Breast epithelium (tissue), 4 donors: ENCODE measurements at regions not wholly inside any gene's neighbourhood (a gene's known extent, or its start where the extent isn't known, plus 50 kb on each side); places are given as distances from the start of the nearest gene placed in this dataset.

ENCODE experiments used
- DNase-seq, 2 donors: peaks; one replicate each; pipeline ENCODE4 v3.0.0-alpha.2; 2019; ENCODE audit warnings: low spot score in 2 of 2
- H3K27ac ChIP-seq, 2 donors: fragments of 200-600 bp; sonication (generic) in 1 of 2; one replicate each; pipeline ENCODE4 v1.5.1; 2016 to 2019; ENCODE audit warnings: mild to moderate bottlenecking in 1 of 2
- H3K27me3 ChIP-seq, 2 donors: fragments of 200-600 bp; sonication (generic) in 1 of 2; one replicate each; pipeline versions ENCODE4 v1.5.1 to v1.6.0; 2017 to 2019; ENCODE audit warnings: control low read depth in 1 of 2, mild to moderate bottlenecking in 1 of 2
- H3K36me3 ChIP-seq: fragments of 200-600 bp; one replicate; pipeline ENCODE4 v1.5.1; 2019
- H3K4me1 ChIP-seq, 2 donors: fragments of 200-600 bp; sonication (generic); one replicate each; pipeline ENCODE4 v1.5.1; 2016 to 2019; ENCODE audit warnings: control low read depth in 1 of 2
- H3K4me3 ChIP-seq, 3 donors: fragments of 200-600 bp; sonication (generic); 1 replicate in 2 of 3; 2 replicates in 1 of 3; pipeline ENCODE4 v1.5.1; 2016 to 2019; ENCODE audit warnings: mild to moderate bottlenecking in 3 of 3, moderate library complexity in 2 of 3
- H3K9me3 ChIP-seq, 2 donors: fragments of 200-600 bp; sonication (generic) in 1 of 2; one replicate each; pipeline ENCODE4 v1.5.1; 2016 to 2019; ENCODE audit warnings: control low read depth in 1 of 2
- CTCF ChIP-seq, 3 donors: fragments of 450-650 bp; IDR thresholded peaks; one replicate each; pipeline ENCODE4 v1.5.1; 2016 to 2017; ENCODE audit warnings: antibody characterized with exemption in 3 of 3, mild to moderate bottlenecking in 3 of 3, moderate library complexity in 3 of 3
- POLR2A ChIP-seq: fragments of 450-650 bp; IDR thresholded peaks from one replicate; pipeline ENCODE4 v1.6.1; 2016; ENCODE audit warnings: antibody characterized with exemption, mild to moderate bottlenecking, moderate library complexity
- POLR2AphosphoS5 ChIP-seq, 3 donors: sonication (generic); formaldehyde crosslinking; IDR thresholded peaks; one replicate each; pipeline ENCODE4 v1.6.1; 2017; ENCODE audit warnings: antibody characterized with exemption in 3 of 3
- intact Hi-C: fragments of 100-400 bp; cut with DNase I; formaldehyde crosslinking; loops from one replicate; pipeline ENCODE4 v1.15.1; 2023; ENCODE audit warnings: low total_unique reads

- no peaks in the 10 kb centered on the region for H3K4me1 ChIP-seq
- H3K27me3 ChIP-seq = no peaks in the 10 kb centered on the region
- intact Hi-C loops = no loop called here
- H3K4me3 ChIP-seq = no peak overlapping the region
- H3K27ac ChIP-seq = no peak overlapping the region
- H3K9me3 ChIP-seq = no peaks in the 10 kb centered on the region
- TF ChIP-seq POLR2AphosphoS5 (IDR thresholded peaks at IDR 0.05) (no peak), POLR2A (no peak), CTCF (IDR thresholded peaks at IDR 0.05) (no peak)
- no peaks in the 10 kb centered on the region for H3K36me3 ChIP-seq
- no peak for DNase-seq
Observed at GRCh38 chr12:88996200-88996788, 356.0 kb downstream of the DUSP6 start.

- Histone ChIP-seq H3K27ac (no peak overlapping the region), H3K4me3 (no peak overlapping the region), H3K4me1 (no peaks in the 10 kb centered on the region), H3K27me3 (no peaks in the 10 kb centered on the region), H3K36me3 (no peaks in the 10 kb centered on the region), H3K9me3 (no peaks in the 10 kb centered on the region)
- intact Hi-C loops = no loop called here
- TF ChIP-seq POLR2A = no peak
- no peak for TF ChIP-seq POLR2AphosphoS5 (IDR thresholded peaks at IDR 0.05)
- TF ChIP-seq CTCF (IDR thresholded peaks at IDR 0.05) = no peak
- no peak for DNase-seq
Observed at GRCh38 chr12:88994971-88995370, 357.3 kb downstream of the DUSP6 start.

GRCh38 chr12:88994537-88994936 is 357.8 kb downstream of the DUSP6 start:
- H3K4me1 ChIP-seq = no peaks in the 10 kb centered on the region
- H3K27me3 ChIP-seq = no peaks in the 10 kb centered on the region
- intact Hi-C loops = no loop called here
- DNase-seq = no peak
- H3K36me3 ChIP-seq = no peaks in the 10 kb centered on the region
- H3K4me3 ChIP-seq = no peak overlapping the region
- no peaks in the 10 kb centered on the region for H3K9me3 ChIP-seq
- TF ChIP-seq CTCF (IDR thresholded peaks at IDR 0.05) (no peak), POLR2AphosphoS5 (IDR thresholded peaks at IDR 0.05) (no peak), POLR2A (no peak)
- H3K27ac ChIP-seq = no peak overlapping the region

- Histone ChIP-seq H3K4me3 (no peak overlapping the region), H3K27me3 (no peaks in the 10 kb centered on the region), H3K27ac (no peak overlapping the region), H3K36me3 (no peaks in the 10 kb centered on the region), H3K9me3 (no peaks in the 10 kb centered on the region), H3K4me1 (no peaks in the 10 kb centered on the region)
- DNase-seq = no peak
- peak; percentile 39 to 75 (median 73) for TF ChIP-seq CTCF (IDR thresholded peaks at IDR 0.05)
- TF ChIP-seq POLR2AphosphoS5 (IDR thresholded peaks at IDR 0.05) = no peak
- TF ChIP-seq POLR2A = no peak
- intact Hi-C loops = no loop called here
Observed at GRCh38 chr12:88993651-88994050, 358.6 kb downstream of the DUSP6 start.

GRCh38 chr12:88986056-88986455 is 366.2 kb downstream of the DUSP6 start:
- intact Hi-C loops = no loop called here
- Histone ChIP-seq H3K4me3 (no peak overlapping the region), H3K27ac (no peak overlapping the region), H3K4me1 (no peaks in the 10 kb centered on the region), H3K27me3 (no peaks in the 10 kb centered on the region), H3K36me3 (no peaks in the 10 kb centered on the region), H3K9me3 (no peaks in the 10 kb centered on the region)
- no peak for TF ChIP-seq POLR2A
- TF ChIP-seq POLR2AphosphoS5 (IDR thresholded peaks at IDR 0.05) = no peak
- no peak for TF ChIP-seq CTCF (IDR thresholded peaks at IDR 0.05)
- DNase-seq = no peak
